Muscle layer of colon (tissue), 2 donors: ENCODE measurements at regions not wholly inside any gene's neighbourhood (a gene's known extent, or its start where the extent isn't known, plus 50 kb on each side); places are given as distances from the start of the nearest gene placed in this dataset.
"Not testable (repeated sequence)": the region's sequence is repeated elsewhere in the genome, so short reads cannot be mapped to it uniquely, and the experiment has no call there.

Experiments
- H3K27ac ChIP-seq: one replicate; pipeline ENCODE4 v1.7.0; 2013; ENCODE audit warnings: low read depth, mild to moderate bottlenecking, low read length, moderate library complexity
- H3K27me3 ChIP-seq, 2 donors: one replicate each; pipeline ENCODE4 v1.7.0; 2013; ENCODE audit warnings: low read length in 2 of 2, mild to moderate bottlenecking in 2 of 2; ENCODE audit not compliant: insufficient read depth in 2 of 2, control insufficient read depth in 1 of 2
- H3K36me3 ChIP-seq: one replicate; pipeline ENCODE4 v1.7.0; 2013; ENCODE audit warnings: mild to moderate bottlenecking, low read length; ENCODE audit not compliant: insufficient read depth
- H3K4me1 ChIP-seq: one replicate; pipeline ENCODE4 v1.7.0; 2013; ENCODE audit warnings: mild to moderate bottlenecking, low read length; ENCODE audit not compliant: insufficient read depth
- H3K4me3 ChIP-seq, 2 donors: one replicate each; pipeline ENCODE4 v1.7.0; 2013; ENCODE audit warnings: low read length in 2 of 2, low read depth in 1 of 2, mild to moderate bottlenecking in 1 of 2, moderate library complexity in 1 of 2
- H3K9ac ChIP-seq: one replicate; pipeline ENCODE4 v1.7.0; 2013; ENCODE audit warnings: low read length
- H3K9me3 ChIP-seq: one replicate; pipeline ENCODE4 v1.7.0; 2013; ENCODE audit warnings: mild to moderate bottlenecking, low read length
- donor health status: abdominal sarcoma.
- donor health status: Adenocarcinoma of cecum.

- no peaks in the 10 kb centered on the region for H3K4me1 ChIP-seq
- no peak overlapping the region for H3K9ac ChIP-seq
- no peak overlapping the region for H3K4me3 ChIP-seq
- no peaks in the 10 kb centered on the region for H3K27me3 ChIP-seq
- no peak overlapping the region for H3K27ac ChIP-seq
- H3K36me3 ChIP-seq = no peaks in the 10 kb centered on the region
- no peaks in the 10 kb centered on the region for H3K9me3 ChIP-seq
Measured at GRCh38 chr12:124136796-124137195, 158.1 kb upstream of the RFLNA start.

DNA sequence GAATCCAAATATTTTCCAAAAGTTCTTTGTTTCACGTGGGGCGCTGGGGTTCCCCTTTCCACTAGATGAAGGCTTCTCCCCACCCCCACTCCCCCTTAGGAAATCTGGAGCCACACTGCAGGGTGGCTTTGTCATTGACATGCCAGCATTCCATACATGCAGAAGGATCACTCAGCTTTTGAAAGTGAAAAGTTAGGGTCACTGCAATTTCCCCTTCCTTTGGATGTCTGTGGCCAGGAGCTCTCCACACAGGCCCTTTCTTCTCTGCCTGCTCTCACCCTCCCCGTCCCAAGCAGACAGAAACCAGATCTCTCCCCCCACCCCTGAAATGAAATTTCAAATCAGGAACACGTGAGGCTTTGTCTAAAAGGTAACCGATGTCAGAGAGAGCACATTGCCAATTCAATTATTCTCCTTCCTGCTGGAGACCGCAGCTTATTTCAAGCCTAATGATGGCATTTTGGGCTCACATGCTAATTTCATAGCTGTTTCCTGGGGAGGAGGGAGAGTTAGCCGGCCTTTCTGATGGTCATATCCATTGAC is 153.9 kb upstream of the RFLNA start:
- no peak overlapping the region for H3K9ac ChIP-seq
- H3K27me3 ChIP-seq = no peaks in the 10 kb centered on the region
- no peaks in the 10 kb centered on the region for H3K9me3 ChIP-seq
- no peak overlapping the region for H3K4me3 ChIP-seq
- no peak overlapping the region for H3K27ac ChIP-seq
- H3K4me1 ChIP-seq = no peaks in the 10 kb centered on the region
- no peaks in the 10 kb centered on the region for H3K36me3 ChIP-seq

GRCh38 chr12:124141611-124142010 is 153.3 kb upstream of the RFLNA start:
- H3K9me3 ChIP-seq, H3K4me1 ChIP-seq, H3K9ac ChIP-seq, H3K4me3 ChIP-seq, H3K27ac ChIP-seq, H3K27me3 ChIP-seq, H3K36me3 ChIP-seq: not testable (repeated sequence)

- Histone ChIP-seq H3K27me3 (no peaks in the 10 kb centered on the region), H3K9me3 (no peaks in the 10 kb centered on the region), H3K4me1 (no peaks in the 10 kb centered on the region), H3K27ac (no peak overlapping the region), H3K4me3 (no peak overlapping the region), H3K36me3 (no peaks in the 10 kb centered on the region), H3K9ac (no peak overlapping the region)
Measured at GRCh38 chr12:124142395-124143035, 152.4 kb upstream of the RFLNA start.

DNA sequence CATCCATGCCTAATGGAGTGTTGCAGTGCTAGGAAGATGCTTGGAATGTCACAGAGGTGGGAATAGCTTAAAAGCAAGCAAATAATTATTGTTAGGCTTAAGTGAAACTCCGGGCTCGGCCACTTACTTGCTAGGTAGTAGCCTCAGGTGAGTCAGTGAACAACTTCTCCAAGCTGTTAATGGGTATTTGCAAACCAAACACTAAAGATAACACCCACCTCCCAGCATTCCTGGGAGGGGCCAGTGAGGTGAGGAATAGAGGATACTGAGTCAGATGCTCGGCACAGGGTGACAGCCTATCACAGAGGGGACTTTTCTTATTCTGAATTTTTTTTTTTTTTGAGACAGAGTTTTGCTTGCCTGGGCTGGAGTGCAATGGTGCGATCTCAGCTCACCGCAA is 151.2 kb upstream of the RFLNA start:
- Histone ChIP-seq H3K36me3 (no peaks in the 10 kb centered on the region), H3K27me3 (no peaks in the 10 kb centered on the region), H3K9ac (no peak overlapping the region), H3K4me3 (no peak overlapping the region), H3K27ac (no peak overlapping the region), H3K4me1 (no peaks in the 10 kb centered on the region), H3K9me3 (no peaks in the 10 kb centered on the region)

DNA sequence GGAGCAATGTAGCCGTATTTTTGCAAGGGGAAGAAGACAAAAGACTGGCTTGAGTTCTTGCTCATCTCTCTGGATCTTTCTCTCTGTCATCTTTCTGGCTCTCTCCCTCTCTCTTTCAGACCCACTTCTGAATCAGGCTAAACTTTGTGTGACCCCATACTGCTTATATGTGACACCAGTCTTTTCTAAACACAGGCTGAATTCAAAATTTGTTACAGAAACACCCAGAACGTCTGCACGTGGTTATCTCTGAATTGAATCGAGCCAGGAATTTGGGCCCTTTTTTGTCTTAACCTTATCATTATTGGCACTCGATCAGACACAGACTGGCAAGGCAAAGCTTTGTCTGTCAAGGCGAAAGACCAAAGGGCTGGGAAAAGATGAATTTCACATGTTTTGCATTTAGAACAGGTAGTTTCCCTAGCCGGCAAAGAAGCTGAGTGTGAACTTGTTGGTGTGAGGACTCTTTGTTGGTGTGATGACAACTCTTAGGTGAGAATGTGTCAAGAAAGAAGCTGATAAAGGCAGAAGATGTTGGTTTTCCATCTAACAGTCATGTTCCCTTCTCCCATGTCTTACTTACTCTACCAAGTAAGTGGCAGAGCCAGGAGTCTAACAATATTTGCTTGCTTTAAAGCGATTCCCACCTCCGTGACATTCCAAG is 150.2 kb upstream of the RFLNA start:
- Histone ChIP-seq H3K4me1 (no peaks in the 10 kb centered on the region), H3K36me3 (no peaks in the 10 kb centered on the region), H3K9me3 (no peaks in the 10 kb centered on the region), H3K27me3 (no peaks in the 10 kb centered on the region), H3K9ac (no peak overlapping the region), H3K4me3 (no peak overlapping the region), H3K27ac (no peak overlapping the region)

DNA sequence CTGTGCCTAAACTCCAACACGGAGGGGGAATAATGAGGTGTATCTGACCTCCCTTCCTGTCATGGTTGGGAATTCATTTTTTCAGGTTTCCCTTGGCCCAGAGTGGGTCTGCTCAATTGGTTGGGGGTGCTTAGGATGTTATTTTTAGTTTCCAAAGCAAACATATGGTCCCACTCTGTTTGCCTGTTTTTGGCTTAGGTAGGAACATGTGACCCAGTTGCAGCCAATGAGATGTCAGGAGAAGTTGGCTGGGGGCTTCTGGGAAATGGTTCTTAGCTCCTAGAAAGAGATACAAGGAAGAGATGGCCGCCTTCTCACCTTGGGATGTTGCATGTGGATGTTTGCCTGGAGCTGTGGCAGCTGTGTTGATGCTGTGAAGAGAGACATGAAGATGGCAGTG is 147.9 kb upstream of the RFLNA start:
- Histone ChIP-seq H3K27me3 (no peaks in the 10 kb centered on the region), H3K4me3 (no peak overlapping the region), H3K9me3 (no peaks in the 10 kb centered on the region), H3K27ac (no peak overlapping the region), H3K4me1 (no peaks in the 10 kb centered on the region), H3K9ac (no peak overlapping the region), H3K36me3 (no peaks in the 10 kb centered on the region)

GRCh38 chr12:124147575-124147974 is 147.3 kb upstream of the RFLNA start:
- Histone ChIP-seq H3K9ac (no peak overlapping the region), H3K4me1 (peaks cover 1% of the 10 kb centered on the region), H3K4me3 (no peak overlapping the region), H3K9me3 (no peaks in the 10 kb centered on the region), H3K27me3 (no peaks in the 10 kb centered on the region), H3K27ac (no peak overlapping the region), H3K36me3 (no peaks in the 10 kb centered on the region)

DNA sequence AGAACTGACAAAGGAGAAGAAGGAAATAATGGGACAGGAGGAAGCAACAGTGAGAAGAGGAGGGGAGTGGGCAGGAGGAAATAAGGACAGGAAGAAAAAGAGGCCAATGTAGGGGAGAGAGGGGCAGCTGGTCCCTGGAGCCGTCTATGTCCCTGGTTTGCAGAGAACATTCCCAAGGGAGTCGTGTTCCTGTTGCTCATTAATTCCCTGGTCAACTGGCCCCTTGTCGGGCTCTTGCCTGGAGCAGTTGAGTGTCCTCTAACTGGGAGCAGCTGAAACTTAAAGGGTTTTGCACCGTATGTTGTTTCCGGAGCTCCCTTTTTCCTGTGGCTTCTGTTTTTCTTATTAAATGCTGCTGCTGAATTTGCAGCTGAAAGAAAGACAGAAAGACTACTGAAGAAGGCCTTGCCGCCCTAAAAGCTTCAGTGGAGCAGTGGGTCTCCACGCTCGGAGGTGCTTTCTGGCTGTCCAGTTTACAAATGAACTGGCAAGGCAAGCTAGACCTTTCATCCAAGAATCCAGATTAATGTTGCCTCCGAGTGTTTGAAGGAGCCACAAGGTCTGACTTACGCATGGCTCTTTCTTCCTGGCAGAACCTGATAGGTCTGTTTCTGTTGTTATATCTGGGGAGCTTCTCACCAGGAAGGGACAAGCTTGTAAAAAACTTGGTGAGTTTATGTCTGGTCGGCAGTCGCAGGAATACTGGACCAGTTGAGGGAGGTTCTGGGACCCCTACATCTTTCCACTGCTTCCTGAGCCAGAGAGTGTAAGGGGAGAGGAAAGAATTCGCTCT is 146.2 kb upstream of the RFLNA start:
- Histone ChIP-seq H3K27ac (no peak overlapping the region), H3K9ac (no peak overlapping the region), H3K9me3 (no peaks in the 10 kb centered on the region), H3K4me1 (peaks cover 5% of the 10 kb centered on the region), H3K27me3 (no peaks in the 10 kb centered on the region), H3K4me3 (no peak overlapping the region), H3K36me3 (no peaks in the 10 kb centered on the region)

GRCh38 chr12:124149287-124149686 is 145.6 kb upstream of the RFLNA start:
- Histone ChIP-seq H3K9ac (no peak overlapping the region), H3K36me3 (no peaks in the 10 kb centered on the region), H3K27me3 (no peaks in the 10 kb centered on the region), H3K4me3 (no peak overlapping the region), H3K4me1 (peaks cover 5% of the 10 kb centered on the region), H3K9me3 (no peaks in the 10 kb centered on the region), H3K27ac (no peak overlapping the region)

DNA sequence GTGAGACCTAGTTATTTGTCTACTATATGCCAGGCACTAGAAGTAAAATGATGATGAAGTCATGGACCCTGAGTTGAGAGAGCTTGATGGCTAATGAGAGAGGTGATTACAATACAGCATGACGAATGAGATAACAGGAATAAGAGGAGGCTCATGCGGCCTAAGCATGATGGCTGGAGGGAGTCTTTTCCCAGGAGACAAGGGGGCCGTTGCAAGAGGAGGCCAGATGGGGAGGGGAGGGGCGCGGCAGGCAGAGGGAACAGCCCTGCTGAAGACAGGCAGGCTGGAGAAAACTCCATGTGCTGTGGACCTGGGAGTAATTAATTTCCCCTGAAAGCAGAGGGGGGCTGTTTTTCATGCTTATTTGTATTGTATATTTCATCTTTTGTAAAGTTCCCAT is 144.7 kb upstream of the RFLNA start:
- Histone ChIP-seq H3K27ac (no peak overlapping the region), H3K9ac (no peak overlapping the region)

More for the DNA sequence above, 144.7 kb upstream of the RFLNA start:
- Histone ChIP-seq H3K4me3 (no peak overlapping the region), H3K27me3 (no peaks in the 10 kb centered on the region), H3K9me3 (no peaks in the 10 kb centered on the region), H3K36me3 (no peaks in the 10 kb centered on the region), H3K4me1 (peaks cover 5% of the 10 kb centered on the region)
